Endometrium (tissue), 2 donors: ENCODE measurements at regions not wholly inside any gene's neighbourhood (a gene's known extent, or its start where the extent isn't known, plus 50 kb on each side); places are given as distances from the start of the nearest gene placed in this dataset.
"Not testable (repeated sequence)": the region's sequence is repeated elsewhere in the genome, so short reads cannot be mapped to it uniquely, and the experiment has no call there.

ENCODE experiments used
- FAIRE-seq: peaks from 2 replicates; lab custom pipeline; 2012; peaks lifted over from hg19 to GRCh38; lab: Jason Lieb, UNC
- donor health status: control.
- donor health status: control.

DNA sequence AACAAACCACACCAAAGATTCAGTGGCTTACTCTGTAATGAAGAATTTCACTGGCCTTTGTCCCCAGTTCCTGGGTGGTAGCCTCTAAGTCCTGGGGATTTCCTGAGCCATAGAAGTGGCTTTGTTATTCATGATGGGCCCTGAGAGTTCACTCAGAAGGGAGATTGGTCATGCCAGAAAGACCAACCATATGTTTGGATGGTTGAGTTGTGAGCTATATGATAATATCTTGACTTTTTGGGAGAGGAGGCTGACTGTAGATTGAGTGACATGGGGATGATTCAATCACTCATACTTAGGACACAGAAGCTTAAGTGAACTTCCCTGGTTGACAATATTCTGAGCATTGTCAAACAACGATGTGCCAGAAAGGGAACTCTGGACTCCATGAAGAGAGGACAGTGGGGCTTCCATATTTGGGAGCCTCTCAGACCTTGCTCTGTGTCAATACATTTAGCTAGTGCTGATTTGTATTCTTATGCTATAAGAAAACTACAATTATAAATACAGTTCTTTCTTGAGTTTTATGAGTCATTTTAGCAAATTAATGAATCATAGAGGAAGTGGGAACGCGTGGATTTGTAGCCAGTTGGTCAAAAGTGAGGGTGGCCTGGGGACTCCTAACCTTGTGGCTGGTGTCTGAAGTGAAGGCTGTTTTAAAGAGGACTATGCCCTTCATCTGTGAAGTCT lies 392.0 kb downstream of the GBA3 start:
- no peak for FAIRE-seq

DNA sequence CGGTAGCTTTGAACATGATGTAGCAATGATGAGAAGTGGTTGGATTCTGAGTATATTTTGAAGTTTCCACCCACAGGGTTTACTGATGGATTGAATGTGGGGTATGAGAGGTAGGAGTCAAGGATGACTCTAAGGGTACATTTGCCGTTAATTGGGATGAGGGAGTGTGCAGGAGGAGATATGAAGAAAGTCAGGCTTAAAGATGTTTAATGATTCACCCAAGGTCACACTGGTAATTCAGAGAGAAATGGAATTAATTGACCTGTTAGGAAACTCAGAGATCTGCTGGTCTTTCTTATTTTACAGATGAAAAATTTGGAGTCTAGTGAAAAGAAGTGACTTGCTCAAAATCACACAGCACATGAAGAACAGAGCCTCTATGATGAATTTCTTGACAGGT lies 390.7 kb downstream of the GBA3 start:
- no peak for FAIRE-seq

- not testable (repeated sequence) for FAIRE-seq
These were observed 387.4 kb downstream of the GBA3 start for GRCh38 chr4:23080171-23080570.

GRCh38 chr4:23070848-23071570 lies 378.3 kb downstream of the GBA3 start:
- no peak for FAIRE-seq

- no peak for FAIRE-seq
These were observed 376.0 kb downstream of the GBA3 start for GRCh38 chr4:23068756-23069155.

DNA sequence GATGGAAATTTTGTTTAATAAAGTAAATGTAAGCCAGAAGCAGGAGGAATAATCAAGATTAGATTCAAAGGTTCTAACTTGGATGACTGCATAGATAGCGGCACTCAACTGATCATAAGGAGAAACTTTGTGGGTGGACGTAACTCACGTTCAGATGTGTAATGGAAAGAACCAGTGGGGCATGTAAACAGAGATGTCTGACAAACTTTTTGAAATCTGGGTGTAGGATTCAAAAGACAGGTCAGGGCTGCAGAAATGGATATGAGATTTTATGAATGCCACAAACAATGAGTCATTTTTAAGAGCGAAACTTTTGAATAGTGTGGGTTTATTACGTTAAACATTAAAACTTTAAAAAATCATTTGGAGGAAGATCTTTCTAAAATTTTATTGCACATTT lies 375.6 kb downstream of the GBA3 start:
- peak; percentile 8 for FAIRE-seq

DNA sequence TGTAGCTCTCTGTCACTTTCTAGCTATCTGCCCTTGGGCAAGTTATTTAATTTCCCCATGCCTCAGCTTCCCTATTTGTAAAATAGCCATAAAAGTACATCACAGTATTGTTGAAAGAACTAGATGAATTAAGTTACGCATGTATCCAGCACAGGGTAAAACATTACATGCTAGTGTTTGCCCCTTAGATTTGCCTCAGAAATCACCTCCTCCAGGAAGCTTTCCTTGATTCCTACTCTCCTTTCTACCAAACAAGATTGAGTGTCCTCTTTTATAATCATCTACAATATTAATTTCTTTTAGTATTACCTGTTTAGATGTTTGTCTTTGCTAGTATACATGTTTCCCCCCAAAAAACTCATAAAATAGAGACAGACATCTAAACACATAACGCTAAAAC lies 369.5 kb downstream of the GBA3 start:
- FAIRE-seq: no peak

DNA sequence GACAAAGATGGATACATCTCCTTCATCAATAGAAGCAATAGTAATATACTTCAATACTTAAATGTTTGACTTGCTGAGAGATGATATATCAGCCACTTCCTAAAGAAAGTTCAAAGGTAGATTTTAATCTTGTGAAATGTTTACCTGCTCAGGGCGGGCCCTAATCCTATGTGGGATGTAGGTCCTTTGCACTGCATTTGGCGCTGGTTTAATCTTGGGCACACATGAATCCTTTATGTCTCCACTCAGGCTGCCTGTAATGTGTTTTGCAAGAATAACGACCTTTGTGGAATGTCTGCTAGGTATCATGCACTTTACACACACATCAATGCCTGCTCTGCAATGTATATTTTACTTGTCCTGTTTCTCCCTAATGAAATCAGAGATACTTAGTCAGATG lies 368.7 kb downstream of the GBA3 start:
- no peak for FAIRE-seq

DNA sequence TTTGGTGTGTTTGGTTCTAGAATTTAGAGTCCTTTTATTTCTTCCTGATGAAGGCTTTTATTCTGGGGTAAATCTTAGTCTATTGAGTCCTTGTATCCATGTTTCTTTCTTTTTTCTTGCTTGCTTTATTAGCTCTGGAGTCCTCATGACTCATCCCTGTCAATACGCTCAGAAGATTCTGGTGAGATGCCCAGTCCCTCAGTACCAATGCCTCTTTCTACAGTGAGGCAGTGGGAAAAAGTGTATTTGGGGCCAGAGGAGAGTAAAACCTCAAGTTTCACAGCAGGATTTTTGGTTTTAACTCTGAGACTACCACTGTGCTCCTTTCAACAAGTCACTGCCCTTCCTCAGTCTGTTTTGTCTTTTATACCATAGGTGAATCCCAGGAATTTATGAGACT lies 368.0 kb downstream of the GBA3 start:
- no peak for FAIRE-seq

GRCh38 chr4:23058165-23058776 lies 365.5 kb downstream of the GBA3 start:
- no peak for FAIRE-seq

- FAIRE-seq: no peak
These were observed 348.8 kb downstream of the GBA3 start for GRCh38 chr4:23041501-23041900.

- FAIRE-seq: no peak
These were observed 347.8 kb downstream of the GBA3 start for GRCh38 chr4:23040539-23040938.

DNA sequence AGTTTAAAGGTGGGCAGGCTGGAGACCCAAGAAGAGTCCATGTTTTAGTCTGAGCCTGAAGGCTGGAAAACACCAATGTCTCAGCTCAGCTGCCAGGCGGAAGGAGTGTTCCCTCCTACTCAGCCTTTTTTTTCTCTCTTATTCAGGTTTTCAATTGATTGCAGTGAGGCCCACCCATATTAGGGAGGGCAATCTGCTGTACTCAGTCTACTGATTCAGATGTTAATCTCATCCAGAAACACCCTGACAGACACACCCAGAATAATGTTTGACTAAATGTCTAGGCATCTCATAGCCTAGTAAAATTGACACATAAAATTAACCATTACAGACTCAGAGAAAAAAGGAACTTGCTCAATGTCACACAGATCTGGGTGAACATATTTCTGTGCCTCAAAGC lies 347.1 kb downstream of the GBA3 start:
- no peak for FAIRE-seq

DNA sequence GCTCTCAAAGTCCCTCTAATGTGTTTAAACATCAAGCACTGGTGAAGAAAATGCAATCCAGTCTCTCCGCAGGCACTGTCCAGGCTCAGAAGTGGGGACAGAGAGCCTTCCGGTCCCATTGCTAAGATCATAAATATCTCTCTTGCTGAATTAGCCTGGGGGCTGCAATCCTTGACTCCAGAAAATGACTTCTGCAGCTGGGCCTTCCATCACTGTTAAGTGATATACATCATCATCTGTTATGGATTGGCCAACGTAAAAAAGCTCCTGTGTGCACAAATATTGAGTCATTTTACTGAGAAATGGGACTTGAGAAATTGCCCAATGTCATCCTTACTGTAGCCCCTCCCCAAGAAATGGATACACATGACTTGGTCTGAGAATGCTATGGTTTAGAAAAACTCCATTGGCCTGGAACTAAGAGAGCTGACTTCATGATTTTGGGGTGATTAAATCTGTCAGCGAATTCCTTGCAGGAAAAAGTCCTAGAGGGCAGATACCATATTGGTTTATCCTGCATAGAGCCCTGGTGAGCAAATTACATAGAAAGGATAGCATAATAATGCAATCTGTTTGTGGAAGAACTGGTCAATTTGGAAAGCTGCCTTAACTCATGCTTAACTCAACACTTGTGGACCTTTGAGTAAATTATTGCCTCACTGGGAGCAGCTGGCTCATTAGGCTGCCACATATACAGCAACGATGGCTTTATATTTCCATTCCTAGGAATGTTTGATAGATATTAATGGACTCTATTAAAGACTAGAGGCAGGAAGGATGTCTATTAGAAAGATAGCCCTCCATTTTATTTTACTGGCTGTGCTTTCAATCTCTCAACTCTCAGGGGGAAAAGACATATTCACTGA lies 346.1 kb downstream of the GBA3 start:
- no peak for FAIRE-seq

DNA sequence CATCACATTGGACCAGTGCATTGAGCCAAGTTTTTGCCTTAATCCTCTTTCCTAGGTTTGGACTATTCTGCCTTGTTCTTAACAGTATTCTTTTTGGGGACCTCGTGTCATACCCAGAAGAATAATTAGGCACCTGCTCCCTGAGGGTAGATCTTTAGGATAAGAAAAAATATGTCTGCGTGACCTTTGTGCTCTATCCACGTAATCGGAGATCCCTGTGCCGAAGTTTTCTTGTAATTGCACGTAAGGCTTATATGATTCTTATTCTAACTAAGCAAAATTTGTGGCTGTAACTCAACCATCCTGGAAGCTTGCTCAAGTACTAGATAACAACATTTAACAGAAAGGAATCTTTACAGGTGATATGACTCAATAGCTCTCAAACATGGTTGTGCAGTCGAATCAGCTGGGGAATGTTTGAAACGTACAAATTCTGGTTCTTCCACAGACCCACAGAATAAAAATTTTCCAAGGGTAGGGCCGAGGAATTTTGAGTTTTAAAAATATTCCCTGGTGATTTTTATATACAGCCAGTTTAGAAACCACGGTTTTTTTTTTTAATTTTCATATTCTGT lies 344.3 kb downstream of the GBA3 start:
- FAIRE-seq: no peak

DNA sequence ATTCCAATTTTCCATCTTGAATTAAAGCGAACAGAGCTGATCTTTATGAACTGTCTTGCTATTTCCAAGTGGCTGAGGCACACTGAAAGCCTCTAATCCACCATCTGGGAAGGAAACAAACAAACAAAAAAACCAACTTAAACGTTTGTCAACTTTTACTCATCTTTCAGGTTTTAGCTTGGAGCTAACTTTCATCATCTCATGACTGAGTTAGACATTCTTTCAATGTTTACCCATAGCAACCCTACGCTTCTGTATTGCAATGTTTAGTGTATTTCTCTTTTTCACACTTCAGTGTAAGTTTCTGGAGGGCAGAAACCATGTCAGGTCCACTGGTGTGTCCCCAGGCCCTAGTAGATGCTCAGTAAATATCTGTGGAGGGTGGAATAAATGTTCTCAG lies 343.8 kb downstream of the GBA3 start:
- FAIRE-seq: no peak

DNA sequence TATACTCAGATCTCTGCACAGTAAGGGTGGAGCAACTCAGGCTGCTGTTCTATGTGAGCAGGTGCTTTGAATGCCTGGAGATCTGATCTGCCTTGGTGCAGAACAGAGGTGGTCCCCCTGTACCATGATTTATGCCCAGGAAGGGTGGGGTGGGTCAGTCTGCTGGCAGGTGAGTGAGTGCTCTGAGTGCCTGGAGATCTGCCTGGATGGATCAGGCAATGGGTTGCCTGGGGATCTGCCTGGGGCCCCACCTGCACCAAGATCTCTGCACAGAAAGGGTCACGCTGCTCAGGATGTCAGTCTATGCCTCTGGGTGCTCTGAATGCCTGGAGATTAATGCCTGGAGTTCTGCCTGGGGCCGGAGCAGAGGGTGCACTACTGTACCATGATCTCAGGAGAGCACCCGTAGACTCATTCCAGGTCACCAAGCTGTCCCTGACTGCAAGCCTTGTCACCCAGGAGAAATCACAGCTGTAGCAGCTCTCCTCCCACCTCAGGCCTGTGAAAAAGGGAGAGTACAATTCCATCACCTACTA lies 342.9 kb downstream of the GBA3 start:
- no peak for FAIRE-seq

DNA sequence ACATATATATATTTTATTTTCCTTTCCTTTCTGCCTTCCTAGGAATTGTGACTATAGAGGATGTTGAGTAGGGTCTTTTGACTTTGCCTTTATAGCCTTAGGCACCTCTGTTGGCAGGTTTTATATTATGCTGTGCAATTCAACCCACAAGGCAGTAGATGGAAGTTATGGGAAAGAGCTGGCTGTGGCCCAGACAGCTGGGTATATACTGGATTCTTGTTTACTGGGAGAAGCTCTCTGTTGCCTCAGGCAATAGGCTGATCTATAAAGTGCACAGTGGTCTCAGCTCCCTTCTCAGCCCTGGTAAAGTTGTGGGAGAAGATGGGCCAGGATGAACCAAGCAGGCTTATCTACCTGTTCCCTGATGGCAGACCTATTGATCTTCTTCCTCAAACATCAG lies 342.0 kb downstream of the GBA3 start:
- no peak for FAIRE-seq

DNA sequence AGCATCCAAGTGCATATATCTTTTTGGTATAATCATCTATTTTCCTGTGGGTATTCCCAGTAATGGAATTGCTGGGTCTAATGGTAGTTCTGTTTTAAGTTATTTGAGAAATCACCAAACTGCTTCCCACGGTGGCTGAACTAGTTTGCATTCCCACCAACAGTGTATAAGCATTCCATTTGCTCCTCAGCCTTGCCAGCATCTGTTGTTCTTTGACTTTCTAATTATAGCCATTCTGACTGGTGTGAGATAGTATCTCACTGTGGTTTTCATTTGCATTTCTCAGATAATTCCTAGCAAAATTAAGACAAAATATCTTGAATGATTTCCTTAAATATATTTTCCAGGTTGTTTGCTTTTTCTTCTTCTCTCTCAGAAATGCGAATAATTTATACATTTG lies 341.1 kb downstream of the GBA3 start:
- no peak for FAIRE-seq

DNA sequence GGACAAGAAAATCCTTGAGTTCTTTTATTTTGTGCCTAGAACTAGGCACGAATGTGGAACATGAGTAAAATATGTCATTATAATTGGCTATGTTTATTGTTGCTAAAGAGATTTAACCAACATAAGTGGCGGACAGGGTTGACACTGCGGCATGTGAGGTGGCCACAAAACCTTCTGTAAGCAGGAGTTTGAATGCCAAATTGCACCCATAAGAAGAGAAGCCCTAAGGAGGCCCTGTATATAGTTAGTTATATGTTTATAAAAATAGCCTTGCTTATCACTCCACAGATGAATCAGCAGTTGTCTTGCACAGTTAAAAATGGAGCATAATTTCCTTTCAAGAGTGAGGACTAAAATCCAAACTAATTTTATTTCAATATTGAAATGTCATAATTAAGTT lies 336.1 kb downstream of the GBA3 start:
- no peak for FAIRE-seq

DNA sequence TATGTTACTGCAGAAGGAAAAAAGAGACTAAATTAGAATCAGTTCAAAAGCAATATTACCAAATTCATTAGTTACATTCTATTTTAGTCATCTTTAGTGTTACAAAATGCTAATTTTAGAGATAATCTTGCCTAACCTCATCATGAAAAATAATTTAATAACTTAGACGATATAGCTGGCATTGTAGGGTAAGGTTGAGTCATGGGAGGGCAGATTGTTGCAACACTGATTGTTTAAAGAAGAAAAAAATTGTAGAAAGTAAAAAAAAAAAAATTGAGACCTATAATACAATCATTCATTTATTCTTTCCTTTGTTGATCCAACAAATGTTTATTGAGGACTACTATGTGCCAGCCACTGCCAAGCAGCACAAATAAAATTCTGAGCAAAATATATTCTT lies 330.9 kb downstream of the GBA3 start:
- no peak for FAIRE-seq

DNA sequence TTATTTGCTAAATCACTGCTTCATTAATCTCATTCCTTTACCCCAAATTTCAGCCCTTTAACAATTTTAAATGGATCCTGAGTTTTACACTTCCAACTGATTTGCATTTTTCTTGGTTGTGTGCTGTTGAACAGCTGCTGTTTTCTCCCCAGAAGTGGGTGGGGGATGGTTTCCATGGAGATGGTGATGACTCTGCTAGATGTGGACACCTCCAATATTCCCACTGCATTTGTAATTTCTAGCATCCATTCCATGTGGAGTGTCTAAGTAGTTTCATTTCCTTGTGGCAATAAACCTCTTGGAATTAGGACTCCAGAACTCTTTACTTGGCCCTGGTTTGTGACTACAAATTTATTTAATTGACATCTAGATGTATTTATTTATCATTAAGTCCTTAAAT lies 330.4 kb downstream of the GBA3 start:
- no peak for FAIRE-seq
